ENCODE measurements at regions not wholly inside any gene's neighbourhood (a gene's known extent, or its start where the extent isn't known, plus 50 kb on each side); places are given as distances from the start of the nearest gene placed in this dataset.

- TF ChIP-seq GATA2 (IDR thresholded peaks at IDR 0.05; ENCODE audit: low read depth, low read length) (no peak), GATA3 (IDR thresholded peaks at IDR 0.05; ENCODE audit: low read depth, low read length) (no peak)
Observed at GRCh38 chr4:34492414-34492813, 1751.9 kb downstream of the ARAP2 start.

Measured in SH-SY5Y (cell line).